Fibroblast of lung (primary cell): ENCODE measurements at regions not wholly inside any gene's neighbourhood (a gene's known extent, or its start where the extent isn't known, plus 50 kb on each side); places are given as distances from the start of the nearest gene placed in this dataset.
"Not testable (repeated sequence)": the region's sequence is repeated elsewhere in the genome, so short reads cannot be mapped to it uniquely, and the experiment has no call there.

Experiments used
- CTCF ChIP-seq, 2 donors: IDR thresholded peaks in 1 of 2; conservative IDR thresholded peaks in 1 of 2; 1 replicate in 1 of 2; 2 replicates in 1 of 2; pipeline ENCODE4 v1.5.1; 2011 to 2012; ENCODE audit warnings: low read length in 2 of 2, control low read depth in 1 of 2, inconsistent platforms in 1 of 2, low read depth in 1 of 2, mild to moderate bottlenecking in 1 of 2
- EZH2 ChIP-seq: IDR thresholded peaks from 2 replicates; pipeline ENCODE4 v1.5.1; 2012; ENCODE audit warnings: low read length, control low read depth, mild to moderate bottlenecking; ENCODE audit errors: missing control alignments

DNA sequence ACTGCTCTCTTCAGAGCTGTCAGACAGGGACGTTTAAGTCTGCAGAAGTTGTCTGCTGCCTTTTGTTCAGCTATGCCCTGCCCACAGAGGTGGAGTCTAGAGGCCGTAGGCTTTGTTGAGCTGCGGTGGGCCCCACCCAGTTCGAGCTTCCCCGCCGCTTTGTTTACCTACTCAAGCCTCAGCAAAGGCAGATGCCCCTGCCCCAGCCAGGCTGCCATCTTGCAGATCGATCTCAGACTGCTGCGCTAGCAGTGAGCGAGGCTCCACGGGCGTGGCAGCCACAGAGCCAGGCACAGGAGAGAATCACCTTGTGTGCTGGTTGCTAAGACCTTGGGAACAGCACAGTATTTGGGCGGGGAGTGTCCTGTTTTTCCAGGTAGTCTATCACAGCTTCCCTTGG, 120.8 kb upstream of the SOX2 start:
- TF ChIP-seq CTCF (conservative IDR thresholded peaks at IDR 0.05 in 1 of 2, IDR thresholded peaks at IDR 0.05 in 1 of 2; ENCODE audit: low read depth in 1 of 2, low read length in 2 of 2); EZH2: not testable (repeated sequence)
